SHP77 (cell line): ENCODE measurements at regions not wholly inside any gene's neighbourhood (a gene's known extent, or its start where the extent isn't known, plus 50 kb on each side); places are given as distances from the start of the nearest gene placed in this dataset.
"Not testable (repeated sequence)": the region's sequence is repeated elsewhere in the genome, so short reads cannot be mapped to it uniquely, and the experiment has no call there.

Experiments used
- DNase-seq, 2 experiments: peaks; one replicate each; lab custom pipeline; 2025; lab: John Stamatoyannopoulos, UW

DNA sequence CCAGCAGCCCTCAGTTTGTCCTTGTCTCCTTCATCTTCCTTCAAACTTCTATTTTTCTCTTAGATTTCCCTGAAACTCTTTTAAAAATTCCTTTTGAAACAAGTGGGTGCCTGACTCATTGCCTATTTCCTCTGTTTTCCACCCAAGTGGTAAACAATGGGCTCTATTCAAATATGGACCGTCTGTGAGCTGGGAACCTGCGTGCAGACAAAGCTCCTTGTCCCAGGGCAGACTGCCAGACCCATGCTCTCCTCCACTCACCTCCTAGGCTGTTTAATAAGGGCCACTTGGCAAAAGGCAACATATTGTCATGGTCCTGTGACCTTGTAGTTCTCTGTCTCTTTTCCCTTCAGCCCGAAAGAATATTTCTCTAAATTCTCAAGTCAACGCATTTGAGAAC, 332.7 kb upstream of the THBS1 start:
- no peak for DNase-seq

DNA sequence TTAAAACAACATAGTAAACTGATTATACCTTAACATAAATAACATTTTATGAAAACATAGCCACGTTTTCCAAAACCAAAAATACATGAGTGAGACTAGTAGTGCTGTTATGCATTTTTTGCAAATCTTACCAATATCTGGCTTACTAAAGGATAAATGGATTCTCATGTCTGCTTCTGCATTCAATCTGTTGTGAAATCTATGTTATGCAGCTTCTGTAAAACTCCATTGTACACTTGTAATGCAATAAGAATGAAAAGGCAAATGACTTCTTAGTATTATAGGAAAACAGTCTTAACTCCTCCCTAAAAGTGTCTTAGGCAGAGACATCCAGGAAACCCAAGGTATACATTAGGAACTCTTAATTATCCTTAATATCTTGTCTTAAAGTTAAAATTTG, 330.9 kb upstream of the THBS1 start:
- no peak for DNase-seq

DNA sequence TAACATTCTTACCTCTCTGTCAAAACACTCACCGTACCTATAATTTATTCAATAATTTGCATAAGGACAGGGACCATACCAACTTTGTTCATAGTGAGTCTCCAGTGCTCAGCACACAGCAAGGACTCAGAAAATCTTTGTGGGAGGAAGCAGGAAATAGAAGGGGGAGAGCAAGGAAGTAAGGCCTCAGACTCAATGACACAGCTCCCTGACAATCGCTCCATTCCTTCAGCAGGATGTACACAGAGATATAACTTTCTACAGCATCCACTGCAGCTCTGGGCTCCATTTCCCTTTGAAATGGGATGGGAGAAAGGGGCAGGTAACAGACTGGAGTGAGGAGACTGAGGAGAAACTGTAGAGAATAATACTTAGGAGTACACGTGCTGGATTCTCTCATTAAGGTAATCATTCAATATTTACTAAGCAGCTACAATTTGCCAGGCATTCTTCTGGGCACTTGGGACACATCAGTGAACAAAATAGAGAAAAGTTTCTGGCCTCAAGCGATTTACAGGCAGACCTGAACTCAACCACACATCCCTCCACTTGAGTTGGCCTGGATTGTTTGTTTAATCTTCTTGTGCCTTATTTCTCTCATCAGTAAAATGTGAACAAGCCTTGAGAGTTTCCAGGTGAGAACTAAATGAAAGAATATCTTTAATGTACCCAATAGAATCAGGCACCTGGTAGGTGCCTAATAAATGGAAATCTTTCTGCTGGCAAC, 330.3 kb upstream of the THBS1 start:
- no peak for DNase-seq

DNA sequence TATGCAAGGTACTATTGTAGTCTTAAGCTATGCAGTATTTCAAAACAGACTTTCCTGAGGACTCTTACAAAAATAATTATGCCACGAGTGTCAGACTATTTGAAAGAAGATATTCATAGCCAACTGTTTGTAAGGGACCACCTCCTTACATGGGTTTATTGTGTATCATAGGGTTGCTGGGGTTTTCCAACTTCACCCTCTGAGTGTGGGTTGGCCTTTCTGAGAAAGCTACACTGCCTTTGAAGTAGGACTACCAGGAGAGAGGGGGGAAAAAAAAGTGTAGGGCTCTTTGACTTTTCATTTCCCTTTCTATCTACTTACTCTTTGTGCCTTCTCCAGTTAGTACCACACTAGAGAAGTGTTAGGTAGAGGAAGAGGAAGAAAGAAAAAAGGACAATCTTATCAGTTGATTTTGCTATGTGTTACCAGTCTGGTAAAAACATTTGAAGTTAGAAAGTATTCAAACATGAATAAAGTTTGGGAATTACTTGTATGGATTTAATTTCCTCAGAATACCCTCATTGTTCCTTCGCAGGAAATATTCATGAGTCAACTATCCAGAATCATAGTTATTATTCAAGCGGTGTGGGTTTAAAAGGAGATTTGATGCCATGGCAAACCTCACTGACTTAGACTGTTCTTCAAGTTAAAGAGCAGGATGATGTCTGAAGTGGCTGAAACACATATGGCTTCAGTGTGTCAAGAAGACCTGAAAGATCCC, 329.3 kb upstream of the THBS1 start:
- DNase-seq: no peak

DNA sequence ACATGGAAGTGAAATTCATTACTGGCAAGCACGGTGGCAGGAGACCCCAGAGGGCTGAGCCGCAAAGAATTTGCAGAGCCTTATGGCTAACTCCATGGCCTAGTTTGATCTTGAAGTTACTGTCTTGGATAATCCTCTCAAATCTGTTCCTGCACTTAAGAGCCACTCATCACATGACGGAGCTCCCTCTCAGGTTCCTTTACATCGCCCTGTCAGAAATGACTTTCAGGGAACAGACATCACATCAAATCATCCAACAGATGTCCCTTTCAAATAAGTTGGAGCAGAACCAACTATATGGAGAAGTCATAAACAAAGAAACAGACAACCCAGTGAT, 328.8 kb upstream of the THBS1 start:
- DNase-seq: no peak

DNA sequence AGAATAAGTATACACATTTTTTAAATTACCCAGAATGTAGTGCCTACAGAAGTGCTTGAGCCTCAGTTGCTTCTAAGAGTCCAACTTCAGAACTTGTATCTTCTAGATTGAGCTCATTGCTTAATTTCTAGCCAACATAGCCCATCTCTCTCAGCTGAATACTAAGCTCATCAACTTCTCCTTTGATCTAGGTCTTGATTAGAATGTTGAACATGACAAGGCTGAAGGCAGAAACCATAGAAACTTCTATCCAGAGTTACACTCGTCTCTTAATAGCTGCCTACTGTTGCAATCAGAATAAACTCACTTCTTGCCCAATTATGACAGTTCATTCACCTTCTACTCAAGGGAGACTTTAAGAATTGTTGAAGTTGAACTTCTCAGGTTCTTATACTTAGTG, 327.3 kb upstream of the THBS1 start:
- no peak for DNase-seq

DNA sequence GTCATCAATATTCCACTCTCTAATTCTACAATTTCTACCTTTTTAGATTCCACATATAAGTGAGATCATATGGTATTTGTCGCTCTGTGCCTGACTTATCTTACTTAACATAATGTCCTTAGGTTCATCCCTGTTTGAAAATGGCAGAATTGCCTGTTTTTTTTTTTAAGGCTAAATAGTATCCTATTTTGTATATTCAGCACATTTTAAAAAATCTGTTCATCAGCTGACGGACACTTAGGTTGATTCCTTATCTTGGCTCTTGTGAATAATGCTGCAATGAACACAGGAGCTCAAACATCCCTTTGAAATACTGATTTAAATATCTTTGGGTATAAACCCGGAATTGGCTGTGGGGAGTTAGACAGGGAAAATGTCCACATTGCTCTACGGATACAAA, 326.7 kb upstream of the THBS1 start:
- no peak for DNase-seq

DNA sequence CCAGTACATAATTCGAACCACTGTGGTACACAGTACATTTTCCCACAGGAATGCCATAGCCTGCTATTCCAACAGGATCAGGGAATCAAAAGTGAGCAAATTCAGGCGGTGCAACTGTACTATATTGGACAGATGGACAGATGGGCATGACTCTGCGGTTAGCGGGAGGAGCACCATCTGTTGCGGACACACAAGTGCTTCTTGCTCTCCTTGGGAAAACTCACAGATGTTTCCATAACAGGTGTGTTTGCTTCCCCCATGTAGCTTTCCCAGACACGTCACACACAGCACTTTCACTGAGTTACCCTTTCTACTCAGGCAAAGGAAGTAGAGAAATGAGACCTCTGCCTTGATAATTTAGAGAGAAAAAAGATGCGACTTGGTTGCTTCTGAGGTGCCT, 325.1 kb upstream of the THBS1 start:
- peak; percentile 87 to 89 for DNase-seq

DNA sequence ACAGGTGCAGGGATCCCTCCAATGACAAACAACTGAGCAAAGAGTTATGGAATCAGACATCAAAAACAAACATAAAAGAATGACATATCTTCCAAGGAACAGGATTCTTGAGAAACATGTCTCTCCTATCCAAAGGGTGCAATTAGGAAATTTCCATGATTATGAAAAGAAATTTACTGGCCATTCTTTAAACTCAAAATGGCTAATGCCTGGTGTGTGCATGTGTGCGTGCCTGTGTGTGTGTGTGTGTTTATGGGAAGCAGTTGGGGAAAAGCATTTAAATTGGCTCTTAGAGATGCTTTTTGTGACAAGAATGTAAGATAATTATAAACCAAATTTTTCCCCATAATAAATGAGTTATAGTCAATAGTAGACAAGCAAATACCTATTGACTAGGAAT, 320.5 kb upstream of the THBS1 start:
- no peak for DNase-seq

DNA sequence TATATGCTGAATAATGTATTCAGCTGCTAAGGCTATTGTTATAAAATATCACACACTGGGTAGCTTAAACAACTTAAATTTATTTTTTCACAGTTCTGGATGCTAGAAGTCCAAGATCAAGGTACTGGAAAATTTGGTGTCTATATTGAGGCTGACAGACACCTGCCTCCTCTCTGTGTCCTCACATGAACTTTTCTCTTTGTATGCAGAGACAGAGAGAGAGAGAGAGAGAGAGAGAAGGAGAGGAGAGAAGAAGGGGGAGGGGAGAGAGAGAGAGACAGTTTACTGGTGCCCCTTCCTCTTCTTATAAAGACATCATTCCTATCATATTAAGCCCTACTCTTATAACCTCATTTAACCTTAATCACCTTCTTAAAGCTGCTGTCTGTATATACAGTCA, 320.1 kb upstream of the THBS1 start:
- DNase-seq: no peak

DNA sequence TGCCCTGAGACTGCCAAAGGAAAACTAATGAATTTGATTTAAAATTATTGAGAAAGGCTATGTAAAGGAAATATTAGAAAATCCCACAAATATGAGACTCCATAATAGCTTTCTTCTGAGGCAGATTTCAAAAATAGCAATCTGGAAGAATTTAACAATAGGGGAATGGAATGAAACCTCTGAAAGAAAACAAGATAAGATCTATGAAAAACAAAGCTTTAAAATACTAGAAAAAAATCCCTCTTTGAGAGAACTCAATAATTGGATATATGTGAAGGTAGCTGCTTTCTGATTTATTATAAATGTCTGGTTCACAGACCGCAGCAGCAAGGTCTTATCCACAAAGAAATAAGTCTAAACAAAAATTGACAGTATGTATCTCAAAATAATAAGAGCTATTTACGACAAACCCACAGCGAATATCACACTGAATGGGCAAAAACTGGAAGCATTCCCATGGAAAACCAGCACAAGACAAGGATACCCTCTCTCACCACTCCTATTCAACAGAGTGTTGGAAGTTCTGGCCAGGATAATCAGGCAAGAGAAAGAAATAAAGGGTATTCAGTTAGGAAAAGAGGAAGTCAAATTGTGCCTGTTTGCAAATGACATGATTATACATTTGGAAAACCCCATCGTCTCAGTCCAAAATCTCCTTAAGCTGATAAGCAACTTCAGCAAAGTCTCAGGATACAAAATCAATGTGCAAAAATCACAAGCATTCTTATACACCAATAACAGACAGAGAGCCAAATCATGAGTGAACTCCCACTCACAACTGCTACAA, 319.3 kb upstream of the THBS1 start:
- not testable (repeated sequence) for DNase-seq

DNA sequence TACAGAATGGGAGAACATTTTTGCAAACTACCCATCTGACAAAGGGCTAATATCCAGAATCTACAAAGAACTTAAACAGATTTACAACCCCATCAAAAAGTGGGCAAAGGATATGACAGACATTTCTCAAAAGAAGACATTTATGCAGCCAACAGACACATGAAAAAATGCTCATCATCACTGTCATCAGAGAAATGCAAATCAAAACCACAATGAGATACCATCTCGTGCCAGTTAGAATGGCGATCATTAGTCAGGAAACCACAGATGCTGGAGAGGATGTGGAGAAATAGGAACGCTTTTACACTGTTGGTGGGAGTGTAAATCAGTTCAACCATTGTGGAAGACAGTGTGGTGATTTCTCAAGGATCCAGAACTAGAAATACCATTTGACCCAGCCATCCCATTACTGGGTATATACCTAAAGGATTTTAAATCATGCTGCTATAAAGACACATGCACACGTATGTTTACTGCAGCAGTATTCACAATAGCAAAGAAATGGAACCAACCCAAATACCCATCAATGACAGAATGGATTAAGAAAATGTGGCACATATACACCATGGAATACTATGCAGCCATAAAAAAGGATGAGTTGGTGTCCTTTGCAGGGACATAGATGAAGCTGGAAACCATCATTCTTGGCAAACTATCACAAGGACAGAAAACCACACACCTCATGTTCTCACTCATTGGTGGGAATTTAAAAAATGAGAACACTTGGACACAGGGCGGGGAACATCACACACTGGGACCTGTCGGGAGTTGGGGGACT, 317.7 kb upstream of the THBS1 start:
- DNase-seq: not testable (repeated sequence)

DNA sequence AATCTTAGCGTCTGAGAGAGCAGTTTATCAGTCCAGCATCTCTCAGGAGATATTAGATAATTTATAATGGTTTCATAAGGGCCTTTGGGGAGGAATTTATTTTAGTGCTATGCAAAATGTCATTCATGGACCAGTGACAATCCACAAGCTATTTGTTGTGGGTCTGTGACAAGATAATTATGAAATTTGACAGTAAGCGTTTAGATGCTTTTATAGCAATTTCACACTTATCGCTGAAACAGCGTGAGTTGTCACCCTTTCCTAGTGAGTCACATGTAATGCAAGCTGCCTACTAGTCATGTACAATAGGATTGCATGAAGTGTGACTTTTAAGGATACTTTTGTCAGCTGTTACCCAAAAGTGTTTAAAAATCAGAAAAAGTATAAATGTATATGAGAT, 315.6 kb upstream of the THBS1 start:
- DNase-seq: no peak

DNA sequence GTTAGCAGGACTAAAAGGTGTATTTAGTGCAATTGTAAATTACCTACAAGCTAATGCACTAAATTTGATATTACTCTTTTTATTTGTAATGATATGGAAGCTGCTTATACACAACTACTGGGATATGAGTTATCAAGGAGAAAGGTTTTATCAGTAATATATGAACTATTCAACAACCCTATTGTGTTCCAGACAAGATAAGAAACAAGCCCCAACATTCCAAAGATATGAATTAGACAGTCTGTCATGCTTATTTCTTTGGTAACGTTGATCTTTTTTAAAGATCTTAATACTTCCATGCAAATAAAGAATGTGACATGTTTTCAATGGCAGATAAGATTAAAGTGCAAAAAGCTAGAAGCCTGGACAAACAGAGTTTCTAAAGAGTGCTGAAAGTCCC, 314.0 kb upstream of the THBS1 start:
- no peak for DNase-seq

DNA sequence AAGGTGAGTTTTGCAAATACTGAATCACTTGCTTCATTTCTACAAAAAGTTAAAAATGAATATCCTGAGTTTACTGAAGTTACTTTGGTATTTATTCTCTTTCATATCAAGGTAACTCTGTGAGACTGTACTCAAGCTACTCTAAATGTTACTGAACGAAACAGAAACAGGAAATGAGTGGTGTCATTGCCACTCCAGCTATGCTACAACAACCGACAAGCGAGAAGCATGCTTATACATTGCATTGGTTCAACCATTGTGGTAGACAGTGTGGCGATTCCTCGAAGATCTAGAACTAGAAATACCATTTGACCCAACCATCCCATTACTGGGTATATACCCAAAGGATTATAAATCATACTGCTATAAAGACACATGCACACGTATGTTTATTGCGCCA, 313.2 kb upstream of the THBS1 start:
- no peak for DNase-seq

DNA sequence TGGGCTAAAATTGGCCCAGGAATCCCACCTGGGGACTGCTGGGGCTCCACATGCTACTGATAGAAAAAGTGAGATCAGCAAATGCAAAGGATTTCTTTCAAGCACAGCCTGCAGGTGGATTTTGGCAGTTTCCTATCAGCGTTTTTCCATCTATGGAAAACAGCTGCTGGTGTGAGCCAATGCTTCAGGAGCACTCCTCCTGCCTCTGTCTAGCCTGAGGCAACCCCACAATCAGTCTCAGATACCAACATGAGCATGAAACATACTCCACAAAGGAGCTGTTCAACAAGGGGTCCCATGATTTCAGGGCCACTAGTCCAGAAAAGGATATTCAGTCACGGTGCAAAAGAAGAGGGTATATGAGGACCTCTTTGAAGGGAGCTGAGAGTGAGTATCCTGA, 311.5 kb upstream of the THBS1 start:
- peak in 1 of 2 experiments; percentile 29 for DNase-seq

DNA sequence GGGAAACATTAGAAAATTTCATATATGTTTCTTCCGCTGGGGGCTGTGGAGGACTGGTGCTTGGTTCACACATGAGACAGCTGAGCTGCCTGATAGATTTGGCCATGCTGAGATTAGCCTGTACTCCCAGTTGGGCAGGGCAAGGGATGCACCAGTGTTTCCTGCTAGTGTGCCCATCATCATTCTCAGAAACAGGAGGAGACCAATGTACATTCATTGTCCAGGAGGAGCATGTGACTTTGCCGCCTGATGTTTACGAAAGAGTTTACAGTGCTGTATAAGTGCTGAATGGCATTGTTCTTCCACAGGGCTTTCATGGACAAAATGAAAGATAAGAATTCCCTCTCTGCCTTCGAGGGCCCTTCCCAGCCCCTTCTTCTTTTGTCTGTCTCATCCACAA, 311.1 kb upstream of the THBS1 start:
- no peak for DNase-seq

DNA sequence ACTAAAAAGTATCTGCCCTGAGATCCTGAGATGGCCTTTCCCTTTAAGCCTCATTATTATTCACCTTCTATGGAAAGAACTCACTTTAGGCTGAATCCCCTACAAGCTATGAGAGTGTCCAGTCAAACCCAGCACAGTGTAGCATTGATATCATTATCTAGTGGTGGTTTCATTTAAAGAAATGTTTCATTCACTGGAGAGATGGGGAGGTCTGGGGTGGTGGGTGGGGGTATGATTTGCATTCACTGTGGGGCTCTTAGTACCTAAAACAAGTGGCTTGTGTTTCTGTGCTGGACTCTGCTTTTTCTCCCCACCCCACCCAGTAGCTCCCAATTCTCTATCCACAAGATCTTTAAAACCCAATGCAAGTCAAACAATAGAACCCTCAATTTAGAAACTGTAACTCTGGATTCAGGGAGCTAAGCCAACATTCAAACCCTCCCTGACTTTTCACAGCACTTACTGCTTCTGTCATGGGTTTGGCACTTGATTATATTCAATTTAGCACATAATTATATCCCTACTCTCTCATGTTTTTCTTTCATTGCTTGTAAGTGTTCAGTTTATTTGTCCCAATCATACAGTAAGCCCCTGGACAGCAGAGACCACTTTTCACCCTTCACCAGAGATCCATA, 310.5 kb upstream of the THBS1 start:
- no peak for DNase-seq

DNA sequence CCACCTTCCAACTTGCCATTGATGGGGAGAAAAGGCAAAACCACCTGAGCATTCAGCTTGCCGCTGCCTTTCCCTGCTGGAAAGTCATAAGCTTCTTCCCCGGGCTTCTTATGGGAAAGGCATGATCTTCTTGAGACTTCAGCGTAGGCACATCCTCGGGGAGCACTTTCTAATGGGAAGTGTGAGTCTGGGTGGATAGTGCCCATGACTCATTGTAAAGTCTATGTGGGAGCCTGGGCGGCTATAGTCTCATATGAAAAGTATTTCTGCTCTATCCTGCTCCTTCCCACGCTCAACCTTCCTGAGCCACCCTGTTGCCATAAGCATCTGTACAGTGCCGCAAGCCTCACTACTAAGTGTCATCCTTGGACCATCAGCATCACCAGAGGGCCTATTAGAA, 309.9 kb upstream of the THBS1 start:
- DNase-seq: no peak

DNA sequence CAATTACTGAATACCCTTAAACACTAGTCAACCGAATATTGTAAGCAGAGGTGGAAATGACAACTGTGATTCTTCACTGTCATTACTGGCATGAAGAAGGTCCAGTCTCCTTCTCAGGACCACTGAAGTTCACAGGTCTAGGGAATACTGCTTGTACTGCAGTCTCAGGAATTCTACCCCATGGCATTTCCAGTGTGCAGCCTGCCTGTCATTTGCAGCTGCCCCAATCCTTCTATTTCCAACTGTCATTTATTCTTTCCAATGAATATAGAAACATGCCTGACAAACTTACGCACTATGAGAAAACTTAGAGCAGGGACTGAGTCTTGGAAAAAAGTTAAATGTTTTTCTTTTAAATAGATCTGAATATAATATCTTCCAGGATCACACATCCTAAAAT, 308.0 kb upstream of the THBS1 start:
- DNase-seq: no peak

DNA sequence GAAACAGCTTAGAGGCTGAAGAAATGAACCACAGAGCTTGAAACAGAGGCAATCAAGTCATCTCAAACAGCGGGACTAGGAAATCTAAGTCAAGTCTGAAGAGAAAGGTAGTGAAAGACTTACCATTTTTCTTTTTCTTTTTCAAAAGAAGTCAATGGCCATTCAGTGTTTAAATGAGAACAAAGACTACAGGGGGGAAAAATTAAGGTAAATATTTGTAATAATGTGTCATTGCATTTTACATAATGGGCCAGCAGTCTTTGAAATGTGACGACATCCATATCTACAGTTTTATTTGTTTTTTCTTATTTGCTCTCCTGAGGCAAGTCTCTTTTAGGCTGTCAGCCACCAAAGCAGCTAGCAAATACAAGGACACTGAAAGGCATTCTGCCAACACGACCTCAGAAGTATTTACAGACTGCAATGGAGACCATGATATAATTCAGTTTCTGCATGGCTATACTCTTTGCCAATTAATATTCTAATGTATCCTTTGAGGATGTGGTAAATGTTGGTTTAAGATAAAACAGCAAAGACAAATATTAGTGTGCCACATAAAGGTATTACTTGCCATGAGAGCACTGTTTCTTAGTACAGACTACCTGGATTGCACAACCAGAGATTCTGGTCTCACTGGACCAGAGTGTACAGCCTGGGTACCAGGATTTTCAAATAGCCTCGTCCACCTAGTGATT, 307.0 kb upstream of the THBS1 start:
- peak; percentile 86 to 90 for DNase-seq
